ENCODE measurements at regions not wholly inside any gene's neighbourhood (a gene's known extent, or its start where the extent isn't known, plus 50 kb on each side); places are given as distances from the start of the nearest gene placed in this dataset.

GRCh38 chr17:77857306-77857555 is 101.3 kb upstream of the TNRC6C start:
- TF ChIP-seq POLR2AphosphoS5 (IDR thresholded peaks at IDR 0.05; ENCODE audit: low read depth, low read length) (no peak), TAF1 (IDR thresholded peaks at IDR 0.05; ENCODE audit: borderline replicate concordance, insufficient read depth, low read length) (no peak)

Data from PFSK-1 (cell line).